Neural progenitor cell (in vitro differentiated cells): ENCODE measurements at regions not wholly inside any gene's neighbourhood (a gene's known extent, or its start where the extent isn't known, plus 50 kb on each side); places are given as distances from the start of the nearest gene placed in this dataset.

ENCODE experiments used
- EZH2 ChIP-seq: fragments of 200-600 bp; sonication (generic); IDR thresholded peaks from 2 replicates; pipeline ENCODE4 v1.6.1; 2017; ENCODE audit warnings: antibody characterized with exemption, mild to moderate bottlenecking, moderate library complexity
- EZH2phosphoT487 ChIP-seq: fragments of 200-600 bp; sonication (generic); IDR thresholded peaks from 2 replicates; pipeline ENCODE4 v1.6.1; 2017; ENCODE audit warnings: antibody characterized with exemption
- TF ChIP-seq, protein P1 (sequence below): fragments of 200-600 bp; sonication (generic); IDR thresholded peaks from 2 replicates; pipeline ENCODE4 v1.5.1; 2017; ENCODE audit warnings: antibody characterized with exemption, mild to moderate bottlenecking

DNA sequence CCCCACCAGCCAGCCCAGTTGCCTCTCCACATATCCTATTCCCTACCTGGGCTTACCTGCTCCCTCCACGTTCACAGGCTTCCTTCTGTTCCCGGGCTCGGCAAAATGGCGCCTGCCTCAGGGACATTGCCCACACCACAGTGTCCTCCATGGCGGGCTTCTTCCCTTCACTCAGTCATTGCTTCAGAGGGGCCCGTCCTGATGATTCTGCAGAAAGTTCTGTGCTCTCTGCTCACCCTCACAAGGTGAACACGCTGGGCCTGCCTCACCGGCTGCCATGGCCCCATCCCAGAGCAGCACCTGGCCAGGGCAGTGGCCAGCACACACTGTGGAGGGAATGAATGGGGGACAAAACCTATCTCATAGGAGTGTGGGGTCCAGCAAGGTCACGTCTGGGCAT is 313.0 kb downstream of the GADD45G start:
- TF ChIP-seq, protein P1, sequence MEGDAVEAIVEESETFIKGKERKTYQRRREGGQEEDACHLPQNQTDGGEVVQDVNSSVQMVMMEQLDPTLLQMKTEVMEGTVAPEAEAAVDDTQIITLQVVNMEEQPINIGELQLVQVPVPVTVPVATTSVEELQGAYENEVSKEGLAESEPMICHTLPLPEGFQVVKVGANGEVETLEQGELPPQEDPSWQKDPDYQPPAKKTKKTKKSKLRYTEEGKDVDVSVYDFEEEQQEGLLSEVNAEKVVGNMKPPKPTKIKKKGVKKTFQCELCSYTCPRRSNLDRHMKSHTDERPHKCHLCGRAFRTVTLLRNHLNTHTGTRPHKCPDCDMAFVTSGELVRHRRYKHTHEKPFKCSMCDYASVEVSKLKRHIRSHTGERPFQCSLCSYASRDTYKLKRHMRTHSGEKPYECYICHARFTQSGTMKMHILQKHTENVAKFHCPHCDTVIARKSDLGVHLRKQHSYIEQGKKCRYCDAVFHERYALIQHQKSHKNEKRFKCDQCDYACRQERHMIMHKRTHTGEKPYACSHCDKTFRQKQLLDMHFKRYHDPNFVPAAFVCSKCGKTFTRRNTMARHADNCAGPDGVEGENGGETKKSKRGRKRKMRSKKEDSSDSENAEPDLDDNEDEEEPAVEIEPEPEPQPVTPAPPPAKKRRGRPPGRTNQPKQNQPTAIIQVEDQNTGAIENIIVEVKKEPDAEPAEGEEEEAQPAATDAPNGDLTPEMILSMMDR: no peak
- TF ChIP-seq EZH2phosphoT487 (no peak), EZH2 (no peak)
